ENCODE measurements at regions not wholly inside any gene's neighbourhood (a gene's known extent, or its start where the extent isn't known, plus 50 kb on each side); places are given as distances from the start of the nearest gene placed in this dataset.

GRCh38 chr1:170306513-170306910 is 160.8 kb downstream of the NTMT2 start:
- TF ChIP-seq, protein P1, sequence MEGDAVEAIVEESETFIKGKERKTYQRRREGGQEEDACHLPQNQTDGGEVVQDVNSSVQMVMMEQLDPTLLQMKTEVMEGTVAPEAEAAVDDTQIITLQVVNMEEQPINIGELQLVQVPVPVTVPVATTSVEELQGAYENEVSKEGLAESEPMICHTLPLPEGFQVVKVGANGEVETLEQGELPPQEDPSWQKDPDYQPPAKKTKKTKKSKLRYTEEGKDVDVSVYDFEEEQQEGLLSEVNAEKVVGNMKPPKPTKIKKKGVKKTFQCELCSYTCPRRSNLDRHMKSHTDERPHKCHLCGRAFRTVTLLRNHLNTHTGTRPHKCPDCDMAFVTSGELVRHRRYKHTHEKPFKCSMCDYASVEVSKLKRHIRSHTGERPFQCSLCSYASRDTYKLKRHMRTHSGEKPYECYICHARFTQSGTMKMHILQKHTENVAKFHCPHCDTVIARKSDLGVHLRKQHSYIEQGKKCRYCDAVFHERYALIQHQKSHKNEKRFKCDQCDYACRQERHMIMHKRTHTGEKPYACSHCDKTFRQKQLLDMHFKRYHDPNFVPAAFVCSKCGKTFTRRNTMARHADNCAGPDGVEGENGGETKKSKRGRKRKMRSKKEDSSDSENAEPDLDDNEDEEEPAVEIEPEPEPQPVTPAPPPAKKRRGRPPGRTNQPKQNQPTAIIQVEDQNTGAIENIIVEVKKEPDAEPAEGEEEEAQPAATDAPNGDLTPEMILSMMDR (optimal IDR thresholded peaks at IDR 0.05 in 1 of 3, IDR thresholded peaks at IDR 0.05 in 1 of 3, conservative IDR thresholded peaks at IDR 0.05 in 1 of 3; ENCODE audit: extremely low read depth in 1 of 3, insufficient read depth in 2 of 3, low read length in 3 of 3), result no peak
- no peak for TF ChIP-seq EZH2 (IDR thresholded peaks at IDR 0.05; ENCODE audit: low read length)

Measured in keratinocyte (primary cell).